HG02852 (cell line): ENCODE measurements at regions not wholly inside any gene's neighbourhood (a gene's known extent, or its start where the extent isn't known, plus 50 kb on each side); places are given as distances from the start of the nearest gene placed in this dataset.
A peak's percentile ranks its signal among the peaks of the same experiment; 100 is the strongest.

ENCODE experiments used
- ATAC-seq: cut with Tn5 transposase; IDR thresholded peaks from one replicate; pipeline ENCODE4 v1.9.1; 2021; ENCODE audit warnings: mild to moderate bottlenecking, moderate library complexity; ENCODE audit not compliant: unreplicated experiment

DNA sequence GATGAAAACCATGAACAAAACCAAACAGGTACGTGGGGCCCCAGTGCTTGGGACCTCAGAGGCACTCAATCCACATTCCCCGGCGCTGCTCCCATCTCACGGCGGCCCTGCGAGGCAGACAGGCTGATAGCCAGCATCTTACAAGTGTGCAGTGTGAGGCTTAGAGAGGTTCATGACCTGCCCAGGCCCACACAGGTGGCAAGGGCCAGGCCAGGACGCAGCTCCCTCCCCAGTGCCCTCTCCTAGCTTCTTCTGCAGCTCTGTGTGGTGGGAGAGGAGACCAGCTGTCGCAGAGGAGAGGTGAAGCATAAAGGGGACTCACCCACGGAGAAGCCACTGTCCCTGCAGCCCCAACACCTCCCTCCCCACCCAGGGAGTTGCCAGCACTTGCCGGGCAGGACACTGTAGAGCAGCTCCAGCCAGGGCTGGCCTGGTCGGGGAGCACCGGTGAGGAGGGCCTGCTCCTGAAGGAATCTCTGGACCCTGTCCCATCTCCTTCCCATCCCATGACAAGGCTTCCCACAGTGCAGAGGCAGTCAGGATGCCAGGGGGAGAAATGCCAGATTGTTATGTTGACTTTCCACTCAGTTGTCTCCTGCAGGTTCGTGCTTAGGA, 92.4 kb upstream of the TMEM45B start:
- no peak for ATAC-seq

DNA sequence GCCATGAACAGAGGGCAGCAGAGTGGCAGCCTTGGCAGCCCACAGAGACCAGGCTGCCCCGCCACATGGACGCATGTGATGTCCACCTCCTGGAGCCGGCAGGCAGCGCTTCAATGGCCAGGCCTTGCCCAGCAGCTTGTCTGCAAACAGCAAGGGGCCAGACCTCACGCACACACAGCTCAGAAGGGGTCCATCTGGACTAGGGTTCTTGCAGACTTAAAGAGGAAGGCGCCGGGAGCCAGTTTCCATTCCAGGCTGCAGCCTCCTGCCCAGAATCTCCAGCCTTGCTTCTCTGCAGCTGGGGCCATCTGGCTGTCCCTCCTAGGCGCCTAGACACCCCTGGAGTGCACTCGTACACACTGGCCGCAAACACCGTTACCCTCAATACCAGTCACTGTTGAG, 91.9 kb upstream of the TMEM45B start:
- ATAC-seq = no peak

DNA sequence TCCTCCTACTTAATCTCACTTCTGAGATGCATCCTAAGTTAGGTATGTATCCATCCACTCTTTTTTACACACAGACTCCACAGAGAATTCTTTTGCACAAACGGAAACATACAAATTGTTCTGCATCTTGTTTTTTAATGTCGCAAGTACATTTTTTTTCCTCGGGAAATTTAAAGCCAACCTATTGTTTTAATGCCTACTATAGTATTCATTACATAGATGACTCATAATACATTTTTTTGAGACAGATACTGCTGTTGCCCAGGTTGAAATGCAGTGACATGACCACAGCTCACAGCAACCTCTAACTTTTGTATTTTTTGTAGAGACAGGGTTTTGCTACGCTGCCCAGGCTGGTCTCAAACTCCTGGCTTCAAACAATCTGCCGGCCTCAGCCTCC, 90.8 kb upstream of the TMEM45B start:
- ATAC-seq = no peak

DNA sequence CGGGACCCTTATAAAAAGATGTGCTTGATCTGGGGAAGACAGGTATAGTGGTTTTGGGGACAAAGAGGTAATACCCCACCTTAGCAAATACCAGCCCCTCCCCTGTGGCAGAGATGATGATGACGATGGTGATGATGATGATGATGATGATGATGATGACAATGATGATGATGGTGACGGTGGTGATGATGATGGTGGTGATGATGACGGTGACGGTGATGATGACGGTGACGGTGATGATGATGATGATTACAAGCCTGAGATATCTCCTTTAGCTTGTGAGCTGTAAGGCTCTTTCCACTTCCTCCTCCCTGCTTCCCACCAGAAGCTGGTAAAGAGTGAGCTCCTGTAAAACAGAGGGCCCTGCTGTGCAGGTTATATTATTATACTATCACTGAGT, 89.5 kb upstream of the TMEM45B start:
- no peak for ATAC-seq

GRCh38 chr11:129728581-129728980, 87.1 kb upstream of the TMEM45B start:
- no peak for ATAC-seq

DNA sequence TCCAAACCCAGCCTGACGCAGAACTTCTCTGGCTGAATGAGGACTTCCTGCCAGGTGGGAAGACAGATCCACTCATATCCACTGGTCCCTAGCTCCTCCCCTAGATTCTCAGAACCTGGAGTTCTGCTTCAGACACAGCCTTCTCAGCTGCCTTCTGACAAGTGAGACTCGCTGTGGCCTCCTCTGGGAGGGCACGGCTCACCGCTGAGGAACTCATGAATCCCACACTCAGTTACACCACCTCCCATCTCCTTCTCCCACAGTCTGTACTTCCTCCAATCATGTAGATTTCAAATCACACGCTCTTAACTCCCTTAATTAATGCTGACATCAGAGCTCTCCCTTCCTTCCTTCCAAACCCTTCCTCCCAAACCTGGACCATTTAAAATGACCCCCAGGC, 86.4 kb upstream of the TMEM45B start:
- ATAC-seq = no peak

GRCh38 chr11:129729823-129730222, 85.8 kb upstream of the TMEM45B start:
- no peak for ATAC-seq

GRCh38 chr11:129731316-129731715, 84.3 kb upstream of the TMEM45B start:
- no peak for ATAC-seq

DNA sequence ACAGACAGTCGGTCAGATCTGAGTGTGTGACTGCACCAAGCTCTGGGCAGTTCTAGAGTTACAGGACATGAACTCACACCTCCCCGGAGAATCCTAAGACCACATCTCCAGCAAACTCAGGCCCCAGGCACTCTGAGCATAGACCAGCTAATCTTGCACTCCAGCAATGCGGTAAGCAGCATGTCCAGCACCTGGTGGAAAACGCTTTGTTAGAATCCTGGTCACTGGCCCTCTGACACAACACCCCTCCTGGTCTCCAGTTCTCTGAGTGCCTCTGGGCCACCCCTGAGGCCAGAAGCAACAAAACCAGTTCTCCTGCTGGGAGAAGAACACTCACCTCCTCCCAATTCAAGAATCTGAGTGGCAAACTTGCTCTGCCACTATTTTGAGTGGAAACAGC, 82.7 kb upstream of the TMEM45B start:
- ATAC-seq = no peak

GRCh38 chr11:129733384-129733783, 82.3 kb upstream of the TMEM45B start:
- ATAC-seq = no peak

- no peak for ATAC-seq
Measured at GRCh38 chr11:129733981-129734380, 81.7 kb upstream of the TMEM45B start.

GRCh38 chr11:129734654-129735053, 81.0 kb upstream of the TMEM45B start:
- no peak for ATAC-seq

DNA sequence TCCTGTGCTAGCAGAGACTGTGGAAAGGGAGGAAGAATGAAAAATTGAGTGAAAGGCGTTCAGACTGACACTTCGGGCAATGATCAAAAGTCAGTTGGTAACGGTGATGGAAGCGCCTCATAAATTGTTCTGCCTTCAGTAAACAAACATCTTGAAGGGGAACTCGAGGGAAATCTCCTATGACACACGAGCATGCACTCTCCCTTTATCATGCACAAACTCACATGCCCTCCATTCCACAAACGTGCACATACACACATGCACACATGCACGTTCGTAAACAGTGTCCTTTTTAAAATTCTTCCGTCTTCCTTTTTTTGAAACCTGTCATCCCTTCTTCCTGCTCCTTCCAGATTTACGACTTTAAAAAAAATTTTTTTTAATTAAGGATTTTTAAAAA, 77.8 kb upstream of the TMEM45B start:
- no peak for ATAC-seq

DNA sequence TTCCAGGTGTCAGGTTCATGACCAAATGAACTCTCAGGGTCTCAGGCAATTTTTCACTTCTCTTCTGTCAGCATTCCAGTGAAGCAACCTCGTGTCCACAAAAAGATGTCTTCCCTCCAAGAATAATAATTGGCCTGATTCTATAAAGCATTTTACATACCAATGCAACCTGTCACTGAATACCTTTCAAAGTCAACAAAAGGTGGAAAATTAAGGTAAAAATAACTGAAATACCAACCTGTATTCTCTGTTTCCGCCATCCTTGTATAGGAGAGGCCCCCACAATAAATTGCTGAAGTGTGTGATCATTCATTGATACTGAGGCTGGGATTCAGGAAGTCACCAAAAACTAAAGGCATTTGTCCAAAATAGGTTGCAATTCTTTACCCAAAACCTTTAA, 77.4 kb upstream of the TMEM45B start:
- ATAC-seq = no peak

- no peak for ATAC-seq
Measured at GRCh38 chr11:129739339-129739738, 76.3 kb upstream of the TMEM45B start.

- no peak for ATAC-seq
Measured at GRCh38 chr11:129740125-129740719, 75.4 kb upstream of the TMEM45B start.

- no peak for ATAC-seq
Measured at GRCh38 chr11:129743112-129743815, 72.4 kb upstream of the TMEM45B start.

DNA sequence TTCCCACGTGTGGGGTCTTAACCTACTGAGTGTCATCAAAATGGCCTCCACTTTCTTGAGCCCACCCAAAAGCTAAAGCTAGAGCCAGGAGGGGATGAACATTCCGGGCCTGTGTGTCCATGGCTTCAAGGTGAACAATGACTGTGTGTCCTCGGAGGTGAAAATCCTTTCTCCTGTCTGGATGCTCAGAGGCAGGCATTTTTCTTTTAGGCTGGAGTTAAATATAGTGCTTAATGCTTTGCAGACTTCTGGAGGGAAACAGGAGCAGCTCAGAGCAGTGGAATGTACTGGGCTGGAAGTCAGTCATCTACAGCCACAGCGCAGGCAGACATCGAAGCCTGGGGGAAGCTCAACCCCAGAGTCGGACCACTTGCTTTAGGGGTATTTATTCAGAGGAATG, 68.6 kb upstream of the TMEM45B start:
- no peak for ATAC-seq

DNA sequence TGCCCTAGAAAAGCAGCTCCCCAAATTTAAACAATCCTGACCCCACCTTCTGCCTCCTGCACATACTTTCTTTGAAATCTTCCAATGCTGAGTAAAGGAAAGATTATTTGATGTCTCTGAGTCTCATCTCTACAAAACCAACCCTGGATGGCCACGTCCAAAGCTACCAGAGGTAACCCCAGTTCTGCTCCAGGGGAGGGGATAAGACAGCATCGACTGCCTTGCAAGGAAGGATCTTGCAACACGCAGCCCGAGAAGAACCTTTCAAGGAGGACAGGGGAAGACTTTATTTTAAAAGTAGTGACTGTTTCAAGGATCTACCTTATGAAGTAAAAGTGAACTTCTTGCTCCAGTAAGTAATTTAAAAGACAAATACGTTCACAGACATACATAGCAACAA, 66.5 kb upstream of the TMEM45B start:
- no peak for ATAC-seq

GRCh38 chr11:129750343-129751292, 65.0 kb upstream of the TMEM45B start:
- ATAC-seq = peak; percentile 93

DNA sequence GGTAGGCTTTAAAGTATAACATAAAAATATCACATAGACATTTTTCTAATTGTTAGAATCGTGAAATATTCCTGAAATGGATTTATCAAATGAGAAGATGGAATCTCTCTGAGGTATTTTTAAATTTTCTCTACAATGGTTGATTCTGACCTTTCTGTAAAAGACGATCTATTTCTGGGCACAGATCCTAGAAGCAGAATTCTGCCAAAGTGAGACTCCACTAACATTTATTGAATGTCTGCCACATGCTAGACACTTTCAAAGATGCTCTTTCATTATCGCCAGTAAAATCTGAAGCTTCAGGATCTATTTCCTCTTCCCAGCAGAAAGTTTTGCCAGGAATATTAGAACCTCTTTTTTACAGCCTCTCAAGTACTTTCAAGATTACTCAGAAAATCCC, 64.1 kb upstream of the TMEM45B start:
- ATAC-seq = no peak
